Stomach (tissue), 8 donors: ENCODE measurements at regions not wholly inside any gene's neighbourhood (a gene's known extent, or its start where the extent isn't known, plus 50 kb on each side); places are given as distances from the start of the nearest gene placed in this dataset.

Experiments
- DNase-seq, 2 donors: peaks; one replicate each; pipeline versions ENCODE4 v3.0.0 to v3.0.0-alpha.2; 2013 to 2019
- H3K27ac ChIP-seq, 5 donors: fragments of 200-600 bp in 4 of 5; sonication (generic) in 4 of 5; one replicate each; pipeline ENCODE4 v1.5.1; 2013 to 2019; ENCODE audit warnings: mild to moderate bottlenecking in 1 of 5, moderate library complexity in 1 of 5
- H3K27me3 ChIP-seq, 3 donors: fragments of 200-600 bp; sonication (generic); one replicate each; pipeline ENCODE4 v1.5.1; 2017 to 2019; ENCODE audit warnings: mixed run types in 1 of 3
- H3K36me3 ChIP-seq, 4 donors: fragments of 200-600 bp; sonication (generic); 1 replicate in 3 of 4; 2 replicates in 1 of 4; pipeline ENCODE4 v1.5.1; 2016 to 2019
- H3K4me1 ChIP-seq, 4 donors: fragments of 200-600 bp; sonication (generic); one replicate each; pipeline ENCODE4 v1.5.1; 2016 to 2019
- H3K4me3 ChIP-seq, 4 donors: fragments of 200-600 bp; sonication (generic) in 3 of 4; one replicate each; pipeline ENCODE4 v1.5.1; 2016 to 2019; ENCODE audit warnings: mild to moderate bottlenecking in 1 of 4
- H3K9me3 ChIP-seq, 4 donors: fragments of 200-600 bp; sonication (generic); one replicate each; pipeline ENCODE4 v1.5.1; 2016 to 2019
- EP300 ChIP-seq: sonication (generic); formaldehyde crosslinking; IDR thresholded peaks from one replicate; pipeline ENCODE4 v1.6.1; 2017; ENCODE audit warnings: antibody characterized with exemption
- POLR2A ChIP-seq, 4 donors: fragments of 450-650 bp; IDR thresholded peaks; one replicate each; pipeline ENCODE4 v1.6.1; 2016; ENCODE audit warnings: antibody characterized with exemption in 4 of 4, control low read depth in 2 of 4, mild to moderate bottlenecking in 1 of 4, moderate library complexity in 1 of 4
- POLR2AphosphoS5 ChIP-seq, 3 donors: sonication (generic); formaldehyde crosslinking; IDR thresholded peaks; one replicate each; pipeline ENCODE4 v1.6.1; 2016; ENCODE audit warnings: antibody characterized with exemption in 3 of 3
- WGBS, 5 donors: extraction: QIAGEN DNeasy Blood & Tissue Kit in 3 of 5; methylation state at CpG; one replicate each; pipeline versions ENCODE4 v1.1.5 to v1.1.7; 2013 to 2018; 5-methylcytosine and 5-hydroxymethylcytosine counted together
- intact Hi-C: fragments of 100-400 bp; cut with DNase I; formaldehyde crosslinking; loops from one replicate; pipeline ENCODE4 v1.15.1; 2023; ENCODE audit warnings: low total_unique reads
- TF ChIP-seq, protein P1 (sequence below), 7 experiments: fragments of 450-650 bp in 4 of 7; fragments of 200-600 bp in 3 of 7; sonication (generic) in 3 of 7; IDR thresholded peaks; one replicate each; pipeline ENCODE4 v1.5.1; 2016 to 2019; ENCODE audit warnings: antibody characterized with exemption in 7 of 7, control low read depth in 2 of 7, mild to moderate bottlenecking in 1 of 7
- donor health status: healthy with polysubstance abuse.
- donor health status: Bipolar disorder and iron deficiency.
- donor health status: healthy.

DNA sequence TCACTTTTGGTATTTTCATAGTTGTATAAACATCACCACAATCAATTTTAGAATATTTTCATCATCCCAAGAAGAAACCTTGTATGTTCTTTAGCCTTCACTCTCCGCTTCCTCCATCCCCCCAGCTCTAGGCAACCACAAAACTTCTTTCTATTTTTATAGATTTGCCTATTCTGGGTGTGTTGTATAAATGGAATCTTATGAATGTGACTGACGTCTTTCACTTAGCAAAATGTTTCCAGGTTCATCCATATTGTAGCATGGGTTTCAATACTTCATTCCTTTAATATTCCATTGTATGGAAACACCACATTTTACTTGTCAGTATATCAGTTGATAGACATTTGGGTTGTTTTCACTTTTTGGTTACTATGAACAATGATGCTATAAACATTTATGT lies 335.8 kb upstream of the GOLIM4 start:
- intact Hi-C loops = no loop called here
- no peaks in the 10 kb centered on the region for H3K9me3 ChIP-seq
- DNase-seq = no peak
- WGBS, 5 donors = 80 to 89% (median 83%) methylated on average over 2 of the region's 2 CpGs
- H3K4me1 ChIP-seq = no peaks in the 10 kb centered on the region
- no peak overlapping the region for H3K4me3 ChIP-seq
- no peak for TF ChIP-seq POLR2AphosphoS5 (IDR thresholded peaks at IDR 0.05)
- TF ChIP-seq, protein P1, sequence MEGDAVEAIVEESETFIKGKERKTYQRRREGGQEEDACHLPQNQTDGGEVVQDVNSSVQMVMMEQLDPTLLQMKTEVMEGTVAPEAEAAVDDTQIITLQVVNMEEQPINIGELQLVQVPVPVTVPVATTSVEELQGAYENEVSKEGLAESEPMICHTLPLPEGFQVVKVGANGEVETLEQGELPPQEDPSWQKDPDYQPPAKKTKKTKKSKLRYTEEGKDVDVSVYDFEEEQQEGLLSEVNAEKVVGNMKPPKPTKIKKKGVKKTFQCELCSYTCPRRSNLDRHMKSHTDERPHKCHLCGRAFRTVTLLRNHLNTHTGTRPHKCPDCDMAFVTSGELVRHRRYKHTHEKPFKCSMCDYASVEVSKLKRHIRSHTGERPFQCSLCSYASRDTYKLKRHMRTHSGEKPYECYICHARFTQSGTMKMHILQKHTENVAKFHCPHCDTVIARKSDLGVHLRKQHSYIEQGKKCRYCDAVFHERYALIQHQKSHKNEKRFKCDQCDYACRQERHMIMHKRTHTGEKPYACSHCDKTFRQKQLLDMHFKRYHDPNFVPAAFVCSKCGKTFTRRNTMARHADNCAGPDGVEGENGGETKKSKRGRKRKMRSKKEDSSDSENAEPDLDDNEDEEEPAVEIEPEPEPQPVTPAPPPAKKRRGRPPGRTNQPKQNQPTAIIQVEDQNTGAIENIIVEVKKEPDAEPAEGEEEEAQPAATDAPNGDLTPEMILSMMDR (IDR thresholded peaks at IDR 0.05) = no peak
- no peak for TF ChIP-seq POLR2A (IDR thresholded peaks at IDR 0.05)
- no peak for TF ChIP-seq EP300
- H3K27ac ChIP-seq = no peak overlapping the region
- no peaks in the 10 kb centered on the region for H3K36me3 ChIP-seq
- no peaks in the 10 kb centered on the region for H3K27me3 ChIP-seq

DNA sequence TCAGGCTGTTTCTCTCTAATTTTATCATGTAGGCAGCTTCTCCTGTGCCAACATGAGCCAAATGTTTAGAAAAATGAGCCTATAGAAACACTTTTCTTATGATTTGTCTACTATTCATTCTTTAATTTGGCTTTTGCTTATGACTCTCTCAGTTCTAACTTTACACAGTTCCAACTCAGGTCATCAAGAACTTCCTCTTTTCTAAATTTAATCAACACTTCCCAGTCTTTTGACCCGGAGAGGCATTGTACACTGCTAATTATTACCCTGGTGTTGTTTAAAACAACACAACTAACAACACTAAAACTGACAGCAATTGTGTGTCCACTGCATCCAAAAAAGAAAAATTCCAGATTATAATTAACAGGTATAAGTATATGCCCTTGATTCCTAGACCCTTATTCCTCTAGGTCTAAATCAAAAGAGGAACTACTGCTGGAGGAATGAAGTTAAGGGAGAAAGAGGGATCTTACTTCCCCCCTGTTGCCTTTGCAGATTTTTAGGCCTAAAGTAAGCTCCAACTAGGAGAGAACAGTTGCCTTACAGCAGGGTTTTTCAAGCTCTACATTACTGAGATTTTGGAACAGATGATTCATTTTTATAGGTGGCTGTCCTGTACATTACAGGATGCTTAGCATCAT lies 332.2 kb upstream of the GOLIM4 start:
- 30 to 56% (median 46%) methylated on average over 1 of the region's 1 CpG for WGBS, 5 donors
- DNase-seq = no peak
- intact Hi-C loops = no loop called here
- Histone ChIP-seq H3K9me3 (no peaks in the 10 kb centered on the region), H3K27ac (no peak overlapping the region), H3K4me3 (no peak overlapping the region), H3K27me3 (no peaks in the 10 kb centered on the region), H3K4me1 (peaks cover 0 to 10% (median 5%) of the 10 kb centered on the region in 4 donors), H3K36me3 (no peaks in the 10 kb centered on the region)
- no peak for TF ChIP-seq POLR2AphosphoS5 (IDR thresholded peaks at IDR 0.05)
- no peak for TF ChIP-seq EP300
- no peak for TF ChIP-seq POLR2A (IDR thresholded peaks at IDR 0.05)
- TF ChIP-seq, protein P1 (IDR thresholded peaks at IDR 0.05) = no peak

DNA sequence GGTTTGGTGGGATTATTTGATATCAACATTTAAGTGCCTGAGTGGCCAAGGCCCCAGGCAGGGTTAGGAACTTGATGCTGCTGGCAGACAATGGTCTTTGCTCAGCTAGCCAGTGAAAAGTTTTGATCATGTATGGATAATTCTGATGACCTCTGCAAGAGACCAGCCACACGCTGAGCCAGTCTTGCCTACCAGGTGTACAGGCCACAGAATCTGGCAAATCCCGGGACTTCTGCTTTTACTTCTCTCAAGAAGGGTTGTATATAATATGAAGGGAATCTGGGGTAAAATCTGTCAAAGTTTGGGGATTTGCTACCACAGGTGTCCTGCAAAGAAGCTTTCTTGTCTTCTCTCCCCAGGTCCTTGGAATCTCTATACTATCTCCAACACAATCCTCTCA lies 331.4 kb upstream of the GOLIM4 start:
- Histone ChIP-seq H3K4me3 (no peak overlapping the region), H3K9me3 (no peaks in the 10 kb centered on the region), H3K36me3 (no peaks in the 10 kb centered on the region), H3K27me3 (no peaks in the 10 kb centered on the region), H3K27ac (no peak overlapping the region), H3K4me1 (peaks cover 0 to 10% (median 5%) of the 10 kb centered on the region in 4 donors)
- intact Hi-C loops = no loop called here
- DNase-seq = no peak
- 87 to 92% (median 91%) methylated on average over 2 of the region's 2 CpGs for WGBS, 5 donors
- TF ChIP-seq POLR2A (IDR thresholded peaks at IDR 0.05) (no peak), EP300 (no peak), POLR2AphosphoS5 (IDR thresholded peaks at IDR 0.05) (no peak)
- TF ChIP-seq, protein P1 (IDR thresholded peaks at IDR 0.05) = no peak

DNA sequence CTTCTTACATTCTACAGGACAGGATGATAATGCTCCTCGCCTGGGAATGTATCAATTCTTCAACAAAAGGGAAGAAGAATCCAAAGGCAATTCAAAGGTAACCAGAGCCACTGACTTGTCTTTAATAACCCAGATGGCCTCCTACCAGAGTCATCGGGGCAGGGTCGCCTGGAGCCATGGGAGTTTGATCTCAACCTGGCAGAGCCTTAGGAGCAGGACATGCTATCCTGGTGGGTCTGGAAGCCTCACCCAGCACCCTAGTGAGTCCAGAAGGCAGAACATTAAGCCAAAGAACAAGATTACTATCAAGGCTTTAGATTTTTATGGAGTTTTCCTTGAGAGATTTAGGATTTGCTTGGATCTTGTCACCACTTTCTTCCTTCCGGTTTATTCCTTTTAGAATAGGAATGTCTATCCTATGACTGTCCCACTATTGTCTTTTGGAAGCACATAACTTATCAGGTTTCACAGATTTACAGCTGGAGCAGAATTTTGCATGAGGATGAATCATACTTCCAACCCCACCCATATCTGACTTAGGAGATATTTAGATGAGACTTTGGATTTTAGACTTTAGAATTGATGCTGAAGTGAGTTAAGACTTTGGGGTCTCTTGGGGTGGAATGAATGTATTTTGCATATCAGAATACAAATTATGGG lies 330.3 kb upstream of the GOLIM4 start:
- WGBS, 5 donors = 84 to 98% (median 96%) methylated on average over 4 of the region's 4 CpGs
- Histone ChIP-seq H3K27me3 (no peaks in the 10 kb centered on the region), H3K4me1 (peaks cover 0 to 10% (median 5%) of the 10 kb centered on the region in 4 donors), H3K27ac (no peak overlapping the region), H3K4me3 (no peak overlapping the region), H3K36me3 (no peaks in the 10 kb centered on the region), H3K9me3 (no peaks in the 10 kb centered on the region)
- DNase-seq = no peak
- TF ChIP-seq POLR2A (IDR thresholded peaks at IDR 0.05) (no peak), POLR2AphosphoS5 (IDR thresholded peaks at IDR 0.05) (no peak)
- intact Hi-C loops = no loop called here
